CD8-positive, alpha-beta memory T cell (primary cell): ENCODE measurements at regions not wholly inside any gene's neighbourhood (a gene's known extent, or its start where the extent isn't known, plus 50 kb on each side); places are given as distances from the start of the nearest gene placed in this dataset.

ENCODE experiments used
- CTCF ChIA-PET: fragments of 350-600 bp; sonication (Branson Sonifier 250); formaldehyde crosslinking; loops from one replicate; lab custom pipeline; 2021; ENCODE audit warnings: antibody characterized with exemption; lab: Charles Lee
- POLR2A ChIA-PET: fragments of 350-600 bp; sonication (Branson Sonifier 250); formaldehyde crosslinking; loops from one replicate; lab custom pipeline; 2021; ENCODE audit warnings: antibody characterized with exemption; lab: Charles Lee
- DNase-seq, 5 donors: peaks; one replicate each; pipeline versions ENCODE4 v3.0.0 to v3.0.0-alpha.2; 2020 to 2022; ENCODE audit warnings: mixed read lengths in 1 of 5
- H3K27ac ChIP-seq: one replicate; pipeline ENCODE4 v1.7.0; 2013; ENCODE audit warnings: low read depth, mild to moderate bottlenecking, low read length, moderate library complexity
- H3K27me3 ChIP-seq: 2 replicates; pipeline ENCODE4 v1.7.0; 2013; ENCODE audit warnings: low read length, mild to moderate bottlenecking; ENCODE audit not compliant: insufficient read depth, poor library complexity, severe bottlenecking
- H3K36me3 ChIP-seq: 2 replicates; pipeline ENCODE4 v1.7.0; 2013; ENCODE audit warnings: mild to moderate bottlenecking, low read length, moderate library complexity; ENCODE audit not compliant: insufficient read depth
- H3K4me1 ChIP-seq: 2 replicates; pipeline ENCODE4 v1.7.0; 2013; ENCODE audit warnings: mild to moderate bottlenecking, low read length, moderate library complexity; ENCODE audit not compliant: insufficient read depth
- H3K4me3 ChIP-seq: 2 replicates; pipeline ENCODE4 v1.7.0; 2013; ENCODE audit warnings: mild to moderate bottlenecking, low read length
- H3K9me3 ChIP-seq: 2 replicates; pipeline ENCODE4 v1.7.0; 2013; ENCODE audit warnings: mild to moderate bottlenecking, low read length
- H3K27ac Mint-ChIP-seq, 8 donors: one replicate each; pipeline ENCODE4 v1.8.0; 2020 to 2021; ENCODE audit warnings: mixed read lengths in 8 of 8, mild to moderate bottlenecking in 6 of 8, inconsistent platforms in 3 of 8, moderate library complexity in 3 of 8
- H3K27me3 Mint-ChIP-seq, 2 donors: one replicate each; pipeline ENCODE4 v1.8.0; 2020 to 2021; ENCODE audit warnings: mixed read lengths in 2 of 2, mild to moderate bottlenecking in 1 of 2, moderate library complexity in 1 of 2
- H3K36me3 Mint-ChIP-seq, 3 donors: one replicate each; pipeline ENCODE4 v1.8.0; 2020 to 2021; ENCODE audit warnings: mixed read lengths in 3 of 3, inconsistent platforms in 1 of 3, mild to moderate bottlenecking in 1 of 3
- H3K4me1 Mint-ChIP-seq, 3 donors: one replicate each; pipeline ENCODE4 v1.8.0; 2020 to 2021; ENCODE audit warnings: mixed read lengths in 3 of 3, inconsistent platforms in 1 of 3, mild to moderate bottlenecking in 1 of 3
- H3K4me3 Mint-ChIP-seq, 7 donors: one replicate each; pipeline ENCODE4 v1.8.0; 2020 to 2021; ENCODE audit warnings: mixed read lengths in 7 of 7, mild to moderate bottlenecking in 6 of 7, moderate library complexity in 4 of 7, inconsistent platforms in 2 of 7
- H3K9me3 Mint-ChIP-seq, 5 donors: one replicate each; pipeline ENCODE4 v1.8.0; 2020 to 2022; ENCODE audit warnings: mixed read lengths in 5 of 5, mild to moderate bottlenecking in 3 of 5, moderate library complexity in 2 of 5, inconsistent platforms in 1 of 5

DNA sequence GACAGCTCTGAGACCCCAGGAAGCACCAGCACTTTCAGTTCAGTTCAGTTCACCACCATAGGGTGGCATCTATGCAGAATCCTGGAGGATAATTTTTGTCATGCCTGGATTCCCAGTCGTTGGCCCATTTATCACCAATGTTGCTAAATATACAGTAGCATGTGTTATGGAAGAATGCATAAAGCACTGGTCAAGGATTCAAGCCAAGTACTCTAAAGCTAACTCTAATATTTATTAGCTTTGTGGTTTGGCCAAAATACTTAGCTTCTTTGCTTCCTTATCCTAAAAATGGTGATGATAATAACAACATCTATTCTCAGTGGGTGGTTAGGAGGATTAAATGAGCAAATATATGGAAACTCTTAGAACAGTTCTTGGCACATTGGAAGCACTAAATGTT, 294.7 kb upstream of the ZC3H12C start:
- Histone ChIP-seq H3K36me3 (no peaks in the 10 kb centered on the region), H3K27me3 (no peaks in the 10 kb centered on the region), H3K4me1 (no peaks in the 10 kb centered on the region), H3K4me3 (no peak overlapping the region), H3K27ac (no peak overlapping the region), H3K9me3 (no peaks in the 10 kb centered on the region)
- Mint-ChIP-seq H3K27me3 (no peaks in the 10 kb centered on the region), H3K4me3 (no peak overlapping the region), H3K36me3 (no peaks in the 10 kb centered on the region), H3K27ac (no peak overlapping the region), H3K4me1 (no peaks in the 10 kb centered on the region), H3K9me3 (peaks cover 0 to 4% (median 0%) of the 10 kb centered on the region in 5 donors)
- ChIA-PET CTCF (no interaction called here), POLR2A (no interaction called here)
- no peak for DNase-seq

- Mint-ChIP-seq H3K9me3 (peaks cover 0 to 8% (median 1%) of the 10 kb centered on the region in 5 donors), H3K27ac (no peak overlapping the region), H3K4me3 (no peak overlapping the region), H3K4me1 (no peaks in the 10 kb centered on the region), H3K36me3 (no peaks in the 10 kb centered on the region), H3K27me3 (no peaks in the 10 kb centered on the region)
- Histone ChIP-seq H3K27me3 (no peaks in the 10 kb centered on the region), H3K27ac (no peak overlapping the region), H3K4me1 (no peaks in the 10 kb centered on the region), H3K4me3 (no peak overlapping the region), H3K9me3 (no peaks in the 10 kb centered on the region), H3K36me3 (no peaks in the 10 kb centered on the region)
- POLR2A ChIA-PET, result no interaction called here
- no peak for DNase-seq
- CTCF ChIA-PET, result no interaction called here
Observed at GRCh38 chr11:109799604-109800003, 293.6 kb upstream of the ZC3H12C start.

GRCh38 chr11:109804911-109805310, 288.3 kb upstream of the ZC3H12C start:
- ChIA-PET CTCF (no interaction called here), POLR2A (no interaction called here)
- H3K9me3 Mint-ChIP-seq, result peaks cover 0 to 8% (median 4%) of the 10 kb centered on the region in 5 donors
- Histone ChIP-seq H3K27me3 (no peaks in the 10 kb centered on the region), H3K9me3 (no peaks in the 10 kb centered on the region), H3K27ac (no peak overlapping the region), H3K36me3 (no peaks in the 10 kb centered on the region), H3K4me3 (no peak overlapping the region), H3K4me1 (no peaks in the 10 kb centered on the region)
- H3K27ac Mint-ChIP-seq, result no peak overlapping the region
- no peak overlapping the region for H3K4me3 Mint-ChIP-seq
- H3K36me3 Mint-ChIP-seq, result peaks cover 0 to 2% (median 0%) of the 10 kb centered on the region in 3 donors
- H3K27me3 Mint-ChIP-seq, result no peaks in the 10 kb centered on the region
- H3K4me1 Mint-ChIP-seq, result no peaks in the 10 kb centered on the region
- no peak for DNase-seq

DNA sequence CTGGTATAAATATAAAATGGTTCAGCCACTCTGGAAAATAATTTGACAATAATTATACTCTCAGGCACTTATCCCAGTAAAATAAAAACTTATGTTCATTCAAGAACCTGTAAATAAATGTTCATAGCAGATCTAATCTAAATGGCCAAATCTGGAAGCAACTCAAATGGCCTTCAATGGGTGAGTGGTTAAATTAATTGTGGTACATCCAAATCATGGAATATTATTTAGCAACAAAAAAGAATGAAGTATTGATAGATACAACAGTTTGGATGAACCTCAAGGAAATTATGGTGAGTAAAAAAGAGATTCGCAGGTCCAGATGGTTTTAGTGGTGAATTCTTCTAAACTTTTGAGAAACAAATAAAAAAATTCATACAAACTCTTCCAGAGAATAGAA, 287.0 kb upstream of the ZC3H12C start:
- H3K4me3 ChIP-seq, result no peak overlapping the region
- Mint-ChIP-seq H3K27ac (no peak overlapping the region), H3K36me3 (peaks cover 0 to 2% (median 0%) of the 10 kb centered on the region in 3 donors), H3K27me3 (no peaks in the 10 kb centered on the region), H3K9me3 (peaks cover 0 to 8% (median 3%) of the 10 kb centered on the region in 5 donors), H3K4me3 (no peak overlapping the region), H3K4me1 (no peaks in the 10 kb centered on the region)
- ChIA-PET POLR2A (no interaction called here), CTCF (no interaction called here)
- H3K27ac ChIP-seq, result no peak overlapping the region
- H3K4me1 ChIP-seq, result no peaks in the 10 kb centered on the region
- no peaks in the 10 kb centered on the region for H3K9me3 ChIP-seq
- no peaks in the 10 kb centered on the region for H3K27me3 ChIP-seq
- DNase-seq, result no peak
- H3K36me3 ChIP-seq, result no peaks in the 10 kb centered on the region

DNA sequence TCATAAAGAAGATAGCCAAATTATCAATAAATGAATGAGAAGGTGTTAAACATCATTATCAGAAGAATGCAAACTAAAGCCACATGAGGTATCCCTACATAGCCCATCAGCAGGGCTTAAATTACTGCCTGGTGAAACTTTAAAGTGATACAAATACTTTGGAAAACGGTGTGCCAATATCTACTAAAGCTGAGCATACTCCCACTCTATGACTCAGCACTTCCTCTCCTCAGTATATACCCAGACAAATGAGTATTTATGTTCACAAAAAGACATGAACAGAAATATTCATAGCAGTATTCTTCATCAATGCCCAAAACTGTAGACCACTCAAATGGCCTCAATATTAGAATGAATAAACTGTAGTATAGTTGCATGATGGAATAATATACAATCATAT, 284.6 kb upstream of the ZC3H12C start:
- H3K36me3 Mint-ChIP-seq, result peaks cover 0 to 2% (median 0%) of the 10 kb centered on the region in 3 donors

DNA sequence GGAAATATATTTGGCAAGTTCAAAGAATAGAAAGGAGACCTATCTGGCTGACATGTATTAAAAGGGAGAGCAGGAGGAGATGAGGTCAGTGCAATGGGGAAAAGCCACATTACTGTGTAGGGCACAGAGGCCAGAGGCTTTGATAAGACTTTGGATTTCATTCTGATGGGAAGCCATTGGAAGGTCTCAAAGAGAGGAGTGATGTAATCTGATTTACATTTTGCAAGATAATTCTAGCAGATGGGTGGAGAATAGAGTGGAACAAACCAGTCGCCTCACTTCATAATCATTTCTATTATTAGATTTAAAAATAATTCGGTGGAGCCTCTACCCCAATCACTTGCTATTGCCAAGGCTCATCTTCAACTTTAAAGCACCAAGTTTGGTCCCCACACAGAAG, 278.4 kb upstream of the ZC3H12C start:
- no peaks in the 10 kb centered on the region for H3K36me3 Mint-ChIP-seq
- POLR2A ChIA-PET, result no interaction called here
- peaks cover 0 to 5% (median 2%) of the 10 kb centered on the region in 3 donors for H3K4me1 Mint-ChIP-seq

More for the DNA sequence above, 284.6 kb upstream of the ZC3H12C start:
- H3K27ac Mint-ChIP-seq, result no peak overlapping the region
- H3K4me3 Mint-ChIP-seq, result no peak overlapping the region
- Histone ChIP-seq H3K4me3 (no peak overlapping the region), H3K27ac (no peak overlapping the region), H3K36me3 (no peaks in the 10 kb centered on the region), H3K4me1 (no peaks in the 10 kb centered on the region), H3K27me3 (no peaks in the 10 kb centered on the region), H3K9me3 (no peaks in the 10 kb centered on the region)
- no peaks in the 10 kb centered on the region for H3K4me1 Mint-ChIP-seq
- no peaks in the 10 kb centered on the region for H3K27me3 Mint-ChIP-seq
- DNase-seq, result no peak
- CTCF ChIA-PET, result no interaction called here
- POLR2A ChIA-PET, result no interaction called here
- peaks cover 0 to 4% (median 3%) of the 10 kb centered on the region in 5 donors for H3K9me3 Mint-ChIP-seq

DNA sequence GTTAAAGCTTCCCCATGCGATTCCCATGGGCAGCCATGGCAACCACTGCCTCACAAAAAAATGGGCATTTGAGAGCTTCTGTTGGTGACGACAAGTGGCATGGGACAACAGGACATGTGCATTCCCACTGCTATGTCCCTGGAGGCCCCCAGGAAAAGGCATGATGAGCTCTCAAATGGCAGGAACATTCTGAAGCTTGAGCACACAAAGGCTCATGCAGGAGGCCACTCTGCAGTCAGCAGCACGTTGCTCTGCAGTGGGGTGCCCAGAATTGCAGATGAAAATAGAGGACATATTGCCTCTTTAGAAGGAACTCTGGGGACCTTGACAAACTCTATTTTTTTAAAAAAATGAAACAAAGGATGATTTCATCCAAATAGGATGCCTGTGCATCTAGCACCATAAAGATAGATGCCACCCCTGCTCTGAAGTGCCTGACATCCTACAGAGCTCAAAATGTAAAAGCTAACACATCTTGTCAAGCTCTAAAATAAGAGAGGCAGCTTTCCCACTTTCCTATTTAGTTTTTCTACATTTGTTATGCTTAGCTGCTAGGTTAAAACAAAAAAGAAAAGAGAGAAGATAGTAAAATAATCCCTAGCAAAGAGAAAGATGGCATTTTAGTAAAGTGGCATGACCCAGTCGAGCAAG, 277.6 kb upstream of the ZC3H12C start:
- H3K4me1 ChIP-seq, result no peaks in the 10 kb centered on the region
- DNase-seq, result no peak
- H3K36me3 ChIP-seq, result no peaks in the 10 kb centered on the region
- H3K36me3 Mint-ChIP-seq, result no peaks in the 10 kb centered on the region
- no peak overlapping the region for H3K4me3 ChIP-seq
- peaks cover 0 to 5% (median 2%) of the 10 kb centered on the region in 3 donors for H3K4me1 Mint-ChIP-seq
- H3K4me3 Mint-ChIP-seq, result no peak overlapping the region
- H3K27ac ChIP-seq, result no peak overlapping the region
- peaks cover 0 to 2% of the 10 kb centered on the region in 2 donors for H3K27me3 Mint-ChIP-seq
- no peaks in the 10 kb centered on the region for H3K27me3 ChIP-seq
- H3K9me3 Mint-ChIP-seq, result no peaks in the 10 kb centered on the region
- no peaks in the 10 kb centered on the region for H3K9me3 ChIP-seq
- ChIA-PET POLR2A (no interaction called here), CTCF (no interaction called here)
- no peak overlapping the region for H3K27ac Mint-ChIP-seq

More for the DNA sequence above, 278.4 kb upstream of the ZC3H12C start:
- Histone ChIP-seq H3K36me3 (no peaks in the 10 kb centered on the region), H3K4me1 (no peaks in the 10 kb centered on the region), H3K4me3 (no peak overlapping the region), H3K27ac (no peak overlapping the region), H3K9me3 (no peaks in the 10 kb centered on the region), H3K27me3 (no peaks in the 10 kb centered on the region)
- Mint-ChIP-seq H3K9me3 (no peaks in the 10 kb centered on the region), H3K27me3 (peaks cover 0 to 2% of the 10 kb centered on the region in 2 donors), H3K27ac (no peak overlapping the region), H3K4me3 (no peak overlapping the region)
- CTCF ChIA-PET, result no interaction called here
- DNase-seq, result no peak

- no peaks in the 10 kb centered on the region for H3K9me3 ChIP-seq
- H3K27ac ChIP-seq, result no peak overlapping the region
- POLR2A ChIA-PET, result no interaction called here
- H3K4me3 ChIP-seq, result no peak overlapping the region
- H3K4me1 Mint-ChIP-seq, result peaks cover 0 to 5% (median 2%) of the 10 kb centered on the region in 3 donors
- no peak for DNase-seq
- H3K4me1 ChIP-seq, result no peaks in the 10 kb centered on the region
- no peaks in the 10 kb centered on the region for H3K27me3 ChIP-seq
- H3K36me3 ChIP-seq, result no peaks in the 10 kb centered on the region
- H3K27ac Mint-ChIP-seq, result peak overlapping the region in 1 of 8 donors; percentile 58
- H3K36me3 Mint-ChIP-seq, result no peaks in the 10 kb centered on the region
- CTCF ChIA-PET, result no interaction called here
- H3K27me3 Mint-ChIP-seq, result peaks cover 0 to 2% of the 10 kb centered on the region in 2 donors
- no peaks in the 10 kb centered on the region for H3K9me3 Mint-ChIP-seq
- peak overlapping the region in 6 of 7 donors; percentile 1 to 83 (median 68) for H3K4me3 Mint-ChIP-seq
Observed at GRCh38 chr11:109818290-109818689, 274.9 kb upstream of the ZC3H12C start.
